K562 (cell line): ENCODE measurements at regions not wholly inside any gene's neighbourhood (a gene's known extent, or its start where the extent isn't known, plus 50 kb on each side); places are given as distances from the start of the nearest gene placed in this dataset.

Experiments used
- ATAC-seq: fragments of 200-7000 bp; cut with Tn5 transposase; 3 replicates; pipeline ENCODE4 v1.9.1; 2020; ENCODE audit warnings: moderate library complexity
- BruUV-seq: library from RNA; stranded (reverse); fragments of 400-500 nt; replicated peaks from 2 replicates; lab custom pipeline; 2021; lab: Mats Ljungman, UMichigan
- CTCF ChIA-PET: fragments of 300-600 bp; formaldehyde crosslinking; extraction: SDS; loops from one replicate; lab custom pipeline; 2021; ENCODE audit warnings: low intra/inter-chr PET ratio; lab: Yijun Ruan, JAX
- POLR2A ChIA-PET: fragments of 300-600, 350-650 bp; sonication (Branson Sonifier 250); formaldehyde crosslinking; extraction: SDS; loops from one replicate; lab custom pipeline; 2021; ENCODE audit warnings: antibody characterized with exemption, inconsistent platforms; lab: Yijun Ruan, JAX
- DNase-seq, 4 experiments: peaks; one replicate each; pipeline versions ENCODE4 v3.0.0 to v3.0.0-alpha.2; 2011 to 2018; ENCODE audit warnings: low spot score in 3 of 4, mixed read lengths in 3 of 4; ENCODE audit errors: extremely low read depth in 1 of 4
- FAIRE-seq: peaks from 2 replicates; lab custom pipeline; 2011; peaks lifted over from hg19 to GRCh38; lab: Jason Lieb, UNC
- H2AFZ ChIP-seq: 2 replicates; pipeline ENCODE4 v1.6.0; 2011; ENCODE audit warnings: low read depth, low read length, control low read depth, inconsistent platforms
- H3K27ac ChIP-seq: fragments of 200-600 bp; 3 replicates; pipeline ENCODE4 v1.8.0; 2011; ENCODE audit warnings: low read depth, mild to moderate bottlenecking, control low read depth, inconsistent platforms, low read length, moderate library complexity, mixed read lengths; ENCODE audit errors: extremely low read depth
- H3K27me3 ChIP-seq, 2 experiments: fragments of 300-600 bp in 1 of 2; 2 replicates in 1 of 2; 3 replicates in 1 of 2; pipeline versions ENCODE4 v1.6.0 to v1.8.0; 2011; ENCODE audit warnings: inconsistent platforms in 2 of 2, low read length in 2 of 2, mild to moderate bottlenecking in 1 of 2, mixed read lengths in 1 of 2, moderate library complexity in 1 of 2; ENCODE audit not compliant: control insufficient read depth in 2 of 2, insufficient read depth in 2 of 2
- H3K36me3 ChIP-seq: fragments of 300-600 bp; 3 replicates; pipeline ENCODE4 v1.8.0; 2011; ENCODE audit warnings: mild to moderate bottlenecking, low read length, inconsistent platforms; ENCODE audit not compliant: control insufficient read depth, insufficient read depth
- H3K4me1 ChIP-seq, 2 experiments: fragments of 200-600 bp in 1 of 2; replicated peaks in 1 of 2; 2 replicates in 1 of 2; 3 replicates in 1 of 2; pipeline versions ENCODE4 v1.5.1 to v1.8.0; 2011; ENCODE audit warnings: inconsistent platforms in 2 of 2, low read length in 2 of 2, mild to moderate bottlenecking in 1 of 2, mixed read lengths in 1 of 2, moderate library complexity in 1 of 2; ENCODE audit not compliant: control insufficient read depth in 2 of 2, insufficient read depth in 2 of 2
- H3K4me2 ChIP-seq: 2 replicates; pipeline ENCODE4 v1.6.1; 2011; ENCODE audit warnings: low read length, control low read depth, inconsistent platforms, mixed read lengths; ENCODE audit not compliant: insufficient read depth
- H3K4me3 ChIP-seq: fragments of 200-600 bp; sonication (generic), shearing (Covaris generic); 2 replicates; pipeline ENCODE4 v1.5.1; 2016; ENCODE audit warnings: control low read depth, inconsistent platforms
- H3K79me2 ChIP-seq: fragments of 200-600 bp; 3 replicates; pipeline ENCODE4 v1.8.0; 2011; ENCODE audit warnings: low read length, inconsistent platforms; ENCODE audit not compliant: control insufficient read depth, insufficient read depth
- H3K9ac ChIP-seq, 2 experiments: 2 replicates each; pipeline versions ENCODE4 v1.6.0 to v1.6.1; 2011; ENCODE audit warnings: low read depth in 2 of 2, low read length in 2 of 2, control low read depth in 1 of 2, inconsistent platforms in 1 of 2, mild to moderate bottlenecking in 1 of 2, mixed read lengths in 1 of 2; ENCODE audit not compliant: insufficient read depth in 1 of 2
- H3K9me1 ChIP-seq: one replicate; pipeline ENCODE4 v1.6.0; 2011; ENCODE audit warnings: inconsistent platforms, mild to moderate bottlenecking, low read length, moderate library complexity; ENCODE audit not compliant: control insufficient read depth, insufficient read depth
- H3K9me3 ChIP-seq: replicated peaks from 2 replicates; pipeline ENCODE4 v1.5.1; 2011; ENCODE audit warnings: low read depth, low read length, inconsistent platforms; ENCODE audit not compliant: control insufficient read depth, insufficient read depth
- H4K20me1 ChIP-seq: replicated peaks from 2 replicates; pipeline ENCODE4 v1.6.1; 2011; ENCODE audit warnings: low read length, inconsistent platforms, mixed read lengths; ENCODE audit not compliant: control insufficient read depth, insufficient read depth
- E2F3 ChIP-seq: fragments of 250-450 bp; sonication (Bioruptor Pico); IDR thresholded peaks from 2 replicates; pipeline ENCODE4 v1.4.0; 2020; ENCODE audit warnings: mild to moderate bottlenecking
- MBD2 ChIP-seq: sonication (generic); IDR thresholded peaks from 2 replicates; pipeline ENCODE4 v1.6.1; 2016; ENCODE audit warnings: low read depth, borderline replicate concordance
- MIER1 ChIP-seq: fragments of 450-650 bp; IDR thresholded peaks from 2 replicates; pipeline ENCODE4 v1.6.1; 2016; ENCODE audit warnings: antibody characterized with exemption, mild to moderate bottlenecking, low read depth
- NFE2 ChIP-seq: IDR thresholded peaks from 2 replicates; pipeline ENCODE4 v1.6.1; 2014; ENCODE audit warnings: antibody characterized with exemption, low read depth
- RREB1 ChIP-seq: fragments of 250-450 bp; sonication (Bioruptor Pico); IDR thresholded peaks from 2 replicates; pipeline ENCODE4 v1.4.0; 2020
- SOX6 ChIP-seq: fragments of 450-650 bp; IDR thresholded peaks from 2 replicates; pipeline ENCODE4 v1.6.1; 2014; ENCODE audit warnings: mild to moderate bottlenecking
- SRSF7 ChIP-seq: fragments of 200-400 bp; formaldehyde crosslinking; optimal IDR thresholded peaks from 2 replicates; pipeline ENCODE3; 2017; ENCODE audit warnings: mild to moderate bottlenecking, low read depth, low read length
- TAL1 ChIP-seq: fragments of 450-650 bp; IDR thresholded peaks from 2 replicates; pipeline ENCODE4 v1.6.1; 2016; ENCODE audit warnings: mild to moderate bottlenecking
- WHSC1 ChIP-seq: IDR thresholded peaks from one replicate; pipeline ENCODE4 v1.6.1; 2012; ENCODE audit warnings: low read length, control low read depth, inconsistent platforms
- ZBTB8A ChIP-seq: fragments of 450-650 bp; IDR thresholded peaks from 2 replicates; pipeline ENCODE4 v1.6.1; 2018; ENCODE audit warnings: mild to moderate bottlenecking, moderate library complexity; ENCODE audit not compliant: partially characterized antibody
- ZNF224 ChIP-seq: sonication (generic); formaldehyde crosslinking; IDR thresholded peaks from 2 replicates; pipeline ENCODE4 v1.8.0; 2022; ENCODE audit warnings: mild to moderate bottlenecking, missing genetic modification reagents
- ZNF445 ChIP-seq: fragments of 250-450 bp; sonication (Bioruptor Pico); IDR thresholded peaks from 2 replicates; pipeline ENCODE4 v1.4.0; 2020; ENCODE audit warnings: low read depth, mild to moderate bottlenecking, moderate library complexity
- ZNF77 ChIP-seq: fragments of 250-450 bp; sonication (Bioruptor Pico); IDR thresholded peaks from 2 replicates; pipeline ENCODE4 v1.5.0; 2020
- WGBS: fragments of 100-300 bp; shearing (Covaris generic); methylation state at CpG from one replicate; pipeline ENCODE4 v1.1.6; 2016; ENCODE audit warnings: low coverage, mixed read lengths; ENCODE audit not compliant: insufficient coverage; ENCODE audit errors: missing lambda C conversion rate; 5-methylcytosine and 5-hydroxymethylcytosine counted together
- in situ Hi-C: fragments of 300-500 bp; cut with MboI; formaldehyde crosslinking; loops from 4 replicates; pipeline ENCODE4 v1.15.0; 2018; ENCODE audit warnings: inconsistent platforms, mixed read lengths
- intact Hi-C: fragments of 100-400 bp; cut with micrococcal nuclease; formaldehyde crosslinking; loops from 2 replicates; pipeline ENCODE4 v1.14.2; 2022

- FAIRE-seq = no peak
- in situ Hi-C loops (no loop called here), intact Hi-C loops (no loop called here)
- no peaks in the 10 kb centered on the region for H3K9me3 ChIP-seq
- WGBS = 0% methylated on average over 4 of the region's 4 CpGs
- TF ChIP-seq E2F3 (CRISPR knock-in tag) (no peak), ZNF445 (CRISPR knock-in tag) (no peak), ZNF77 (CRISPR knock-in tag) (no peak), WHSC1 (no peak), MIER1 (no peak)
- no peak for ATAC-seq
- no TSS peak for BruUV-seq
- no peak overlapping the region for H3K4me2 ChIP-seq
- no peaks in the 10 kb centered on the region for H3K4me1 ChIP-seq
- H3K79me2 ChIP-seq = no peaks in the 10 kb centered on the region
- no peak overlapping the region for H3K4me3 ChIP-seq
- CTCF ChIA-PET = no interaction called here
- no peak for DNase-seq
- no peak overlapping the region for H3K9ac ChIP-seq
- H3K9me1 ChIP-seq = no peaks in the 10 kb centered on the region
- no peak overlapping the region for H3K27ac ChIP-seq
- POLR2A ChIA-PET = no interaction called here
- H4K20me1 ChIP-seq = no peaks in the 10 kb centered on the region
- no peaks in the 10 kb centered on the region for H3K27me3 ChIP-seq
- no peaks in the 10 kb centered on the region for H3K36me3 ChIP-seq
- no peak overlapping the region for H2AFZ ChIP-seq
Measured at GRCh38 chr3:13713396-13713795, 164.5 kb downstream of the FBLN2 start.

GRCh38 chr3:13712682-13713180 lies 163.8 kb downstream of the FBLN2 start:
- Histone ChIP-seq H3K27me3 (no peaks in the 10 kb centered on the region), H3K79me2 (no peaks in the 10 kb centered on the region), H3K4me3 (no peak overlapping the region), H3K4me2 (no peak overlapping the region), H3K4me1 (no peaks in the 10 kb centered on the region), H4K20me1 (no peaks in the 10 kb centered on the region), H3K27ac (no peak overlapping the region), H2AFZ (no peak overlapping the region), H3K9ac (no peak overlapping the region), H3K36me3 (no peaks in the 10 kb centered on the region), H3K9me3 (no peaks in the 10 kb centered on the region), H3K9me1 (no peaks in the 10 kb centered on the region)
- ChIA-PET CTCF (no interaction called here), POLR2A (no interaction called here)
- no TSS peak for BruUV-seq
- intact Hi-C loops (no loop called here), in situ Hi-C loops (no loop called here)
- FAIRE-seq (no peak), DNase-seq (no peak), ATAC-seq (no peak)
- WGBS = 0% methylated on average over 3 of the region's 3 CpGs
- TF ChIP-seq MBD2 = no peak
- TF ChIP-seq ZBTB8A = no peak
- TF ChIP-seq TAL1 = no peak
- no peak for TF ChIP-seq SRSF7
- no peak for TF ChIP-seq NFE2
- no peak for TF ChIP-seq RREB1 (CRISPR knock-in tag)
- no peak for TF ChIP-seq ZNF224 (CRISPR knock-in tag)
- no peak for TF ChIP-seq SOX6
